ENCODE measurements at regions not wholly inside any gene's neighbourhood (a gene's known extent, or its start where the extent isn't known, plus 50 kb on each side); places are given as distances from the start of the nearest gene placed in this dataset.

DNA sequence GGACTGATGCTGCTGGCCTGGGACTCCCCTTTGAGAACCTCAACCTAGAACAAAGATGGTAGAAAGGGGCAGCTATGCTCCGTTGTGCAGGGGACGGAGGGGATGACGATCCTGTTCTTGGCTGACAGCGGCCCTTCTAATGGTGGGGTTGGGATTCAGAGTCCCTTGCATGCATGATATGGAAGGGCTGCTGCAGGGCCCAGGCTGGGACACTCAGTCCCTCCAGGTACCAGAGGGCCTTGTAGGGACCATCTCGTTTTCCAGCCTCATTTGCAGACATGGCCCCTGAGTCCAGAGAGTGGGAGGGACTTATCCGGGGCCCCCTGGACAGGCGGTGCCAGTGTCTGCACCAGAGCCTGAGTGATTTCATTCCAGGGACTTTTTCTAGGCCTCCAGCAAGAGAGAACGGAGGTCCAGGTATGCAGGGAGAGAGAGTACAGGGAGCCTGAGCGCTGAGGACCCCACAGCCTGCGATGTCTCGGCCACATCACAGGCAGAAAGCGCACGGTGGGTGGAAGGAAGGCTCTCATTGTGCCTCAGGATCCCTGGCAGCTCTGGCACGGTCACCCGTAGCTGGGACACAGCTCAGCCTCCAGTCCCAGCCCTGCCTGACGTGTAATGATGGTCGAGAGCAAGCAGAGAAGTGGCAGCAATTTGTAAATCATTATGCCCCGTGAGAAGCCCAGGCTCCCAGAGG is 860.8 kb downstream of the TBC1D22A start:
- Histone ChIP-seq H3K36me3 (ENCODE audit: control insufficient read depth, insufficient read depth, low read length) (no peaks in the 10 kb centered on the region), H4K91ac (ENCODE audit: insufficient read depth, low read depth, low read length) (no peak overlapping the region), H3K27me3 (ENCODE audit: control insufficient read depth, insufficient read depth, low read length) (no peaks in the 10 kb centered on the region), H2AK9ac (replicated peaks; ENCODE audit: low read depth, low read length, poor library complexity) (no peak overlapping the region), H2BK15ac (ENCODE audit: low read depth, low read length) (no peak overlapping the region), H3K9me1 (ENCODE audit: insufficient read depth, low read length) (no peaks in the 10 kb centered on the region), H2AK5ac (ENCODE audit: low read depth, low read length) (no peak overlapping the region), H3K23ac (ENCODE audit: low read depth, low read length) (no peak overlapping the region), H3K4me1 (ENCODE audit: control insufficient read depth, insufficient read depth, low read length) (no peaks in the 10 kb centered on the region), H2BK20ac (ENCODE audit: low read depth, low read length) (no peak overlapping the region), H2BK120ac (ENCODE audit: low read depth, low read length) (no peak overlapping the region), H4K20me1 (ENCODE audit: insufficient read depth, low read length) (no peaks in the 10 kb centered on the region), H3K14ac (replicated peaks; ENCODE audit: low read depth, low read length) (no peak overlapping the region), H4K8ac (ENCODE audit: low read depth in 2 of 2, low read length in 2 of 2) (no peak overlapping the region), H2BK5ac (ENCODE audit: low read depth, low read length, poor library complexity, severe bottlenecking) (no peak overlapping the region), H3K56ac (ENCODE audit: extremely low read depth, insufficient read depth, low read length) (no peak overlapping the region), H3K4me3 (ENCODE audit: insufficient read depth, low read depth, low read length) (no peak overlapping the region), H3K4me2 (ENCODE audit: low read depth, low read length) (no peak overlapping the region), H3K27ac (ENCODE audit: insufficient read depth, low read length) (no peak overlapping the region), H3K79me1 (ENCODE audit: low read depth in 1 of 2, low read length in 2 of 2) (no peaks in the 10 kb centered on the region), H2AFZ (replicated peaks; ENCODE audit: low read length, poor library complexity) (no peak overlapping the region), H3K9me3 (ENCODE audit: control insufficient read depth, insufficient read depth, low read length) (peaks cover 78% of the 10 kb centered on the region), H3K9ac (ENCODE audit: low read depth, low read length) (no peak overlapping the region), H3K4ac (ENCODE audit: low read depth, low read length) (no peak overlapping the region), H3K18ac (ENCODE audit: low read depth, low read length) (no peak overlapping the region), H4K5ac (ENCODE audit: low read depth, low read length) (no peak overlapping the region)
- no peak for ATAC-seq (ENCODE audit: low read depth)
- TF ChIP-seq RAD21 (IDR thresholded peaks at IDR 0.05; ENCODE audit: low read length), result no peak
- DNase-seq, result no peak
- BruUV-seq (replicated peaks), result no TSS peak
- ChIA-PET CTCF (no interaction called here), POLR2A (ENCODE audit: unreplicated experiment) (no interaction called here)
- 67% methylated on average over 3 of the region's 18 CpGs; no CpG with 5 or more reads in 1 of the 2 experiments for WGBS, 2 experiments (ENCODE audit: extremely low coverage in 2 of 2, insufficient read length in 1 of 2)
- intact Hi-C loops (cut with micrococcal nuclease), result no loop called here
- dilution Hi-C loops (cut with HindIII; ENCODE audit: low sequenced_read_pairs, unreplicated experiment), result no loop called here
- in situ Hi-C loops (cut with MboI; ENCODE audit: low sequenced_read_pairs), result no loop called here

Measured in IMR-90 (cell line).